Heart left ventricle (tissue), 13 donors: ENCODE measurements at regions not wholly inside any gene's neighbourhood (a gene's known extent, or its start where the extent isn't known, plus 50 kb on each side); places are given as distances from the start of the nearest gene placed in this dataset.
"Not testable (repeated sequence)": the region's sequence is repeated elsewhere in the genome, so short reads cannot be mapped to it uniquely, and the experiment has no call there.

ENCODE experiments used
- POLR2A ChIP-seq, 2 donors: fragments of 450-650 bp; IDR thresholded peaks; one replicate each; pipeline ENCODE4 v1.6.1; 2017; ENCODE audit warnings: antibody characterized with exemption in 2 of 2, mild to moderate bottlenecking in 2 of 2, moderate library complexity in 2 of 2
- TF ChIP-seq, protein P1 (sequence below), 12 donors: fragments of 200-600 bp; sonication (generic) in 4 of 12; IDR thresholded peaks; one replicate each; pipeline versions ENCODE4 v1.5.0 to v1.8.0; 2018 to 2022; ENCODE audit warnings: antibody characterized with exemption in 12 of 12, mild to moderate bottlenecking in 5 of 12
- donor health status: ischemic (EF 13 %, LVEDD 7.1; RV severe dilation, severe dysfunction).
- donor health status: DM: no; HTN: yes; CAD: no.
- donor health status: DM: no; HTN: no; CAD: no.
- donor health status: ischemic (EF 25% LVEDD 6.9; RV normal size, moderate dysfunction).
- donor health status: ischemic (EF 25% LVEDD 5.7; RV mildly dilated, moderate dysfunction).
- donor health status: ischemic (EF 35%, LVEDD 5.7; RV mildly dilated, moderate dysfunction).
- donor health status: nonischemic (EF 11% LVEDD 7.7; RV severe dilation, severe dysfunction).
- donor health status: DM: yes; HTN: yes; CAD: no.
- donor health status: PGD.
- donor health status: ischemic (EF 29% LVEDD 5.4; RV normal size, mild dysfunction).
- donor health status: nonischemic (EF 23%, LVEDD 6.1; RV moderate dilation, normal function).

DNA sequence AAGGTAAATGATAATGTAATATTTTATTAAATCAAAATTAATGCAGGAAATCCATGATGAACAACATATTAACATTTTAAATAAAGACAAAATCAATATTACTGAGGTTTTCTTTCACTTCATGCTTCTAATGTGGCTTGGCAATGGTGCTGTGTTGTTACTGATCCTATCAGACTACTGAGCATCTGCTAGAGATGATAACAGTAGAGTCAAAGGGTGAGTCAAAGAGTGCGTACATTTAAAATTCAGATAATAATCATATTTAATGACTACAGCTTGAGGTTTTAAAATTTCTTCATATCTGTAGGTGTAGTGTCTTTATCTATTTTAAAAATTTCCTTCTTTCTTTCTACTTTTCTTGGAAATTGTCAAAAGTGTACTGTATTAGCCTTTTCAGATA, 1628.1 kb upstream of the DEFB115 start:
- TF ChIP-seq, protein P1, sequence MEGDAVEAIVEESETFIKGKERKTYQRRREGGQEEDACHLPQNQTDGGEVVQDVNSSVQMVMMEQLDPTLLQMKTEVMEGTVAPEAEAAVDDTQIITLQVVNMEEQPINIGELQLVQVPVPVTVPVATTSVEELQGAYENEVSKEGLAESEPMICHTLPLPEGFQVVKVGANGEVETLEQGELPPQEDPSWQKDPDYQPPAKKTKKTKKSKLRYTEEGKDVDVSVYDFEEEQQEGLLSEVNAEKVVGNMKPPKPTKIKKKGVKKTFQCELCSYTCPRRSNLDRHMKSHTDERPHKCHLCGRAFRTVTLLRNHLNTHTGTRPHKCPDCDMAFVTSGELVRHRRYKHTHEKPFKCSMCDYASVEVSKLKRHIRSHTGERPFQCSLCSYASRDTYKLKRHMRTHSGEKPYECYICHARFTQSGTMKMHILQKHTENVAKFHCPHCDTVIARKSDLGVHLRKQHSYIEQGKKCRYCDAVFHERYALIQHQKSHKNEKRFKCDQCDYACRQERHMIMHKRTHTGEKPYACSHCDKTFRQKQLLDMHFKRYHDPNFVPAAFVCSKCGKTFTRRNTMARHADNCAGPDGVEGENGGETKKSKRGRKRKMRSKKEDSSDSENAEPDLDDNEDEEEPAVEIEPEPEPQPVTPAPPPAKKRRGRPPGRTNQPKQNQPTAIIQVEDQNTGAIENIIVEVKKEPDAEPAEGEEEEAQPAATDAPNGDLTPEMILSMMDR (IDR thresholded peaks at IDR 0.05) = not testable (repeated sequence)
- TF ChIP-seq POLR2A (IDR thresholded peaks at IDR 0.05) = not testable (repeated sequence)
